ENCODE measurements at regions not wholly inside any gene's neighbourhood (a gene's known extent, or its start where the extent isn't known, plus 50 kb on each side); places are given as distances from the start of the nearest gene placed in this dataset.

DNA sequence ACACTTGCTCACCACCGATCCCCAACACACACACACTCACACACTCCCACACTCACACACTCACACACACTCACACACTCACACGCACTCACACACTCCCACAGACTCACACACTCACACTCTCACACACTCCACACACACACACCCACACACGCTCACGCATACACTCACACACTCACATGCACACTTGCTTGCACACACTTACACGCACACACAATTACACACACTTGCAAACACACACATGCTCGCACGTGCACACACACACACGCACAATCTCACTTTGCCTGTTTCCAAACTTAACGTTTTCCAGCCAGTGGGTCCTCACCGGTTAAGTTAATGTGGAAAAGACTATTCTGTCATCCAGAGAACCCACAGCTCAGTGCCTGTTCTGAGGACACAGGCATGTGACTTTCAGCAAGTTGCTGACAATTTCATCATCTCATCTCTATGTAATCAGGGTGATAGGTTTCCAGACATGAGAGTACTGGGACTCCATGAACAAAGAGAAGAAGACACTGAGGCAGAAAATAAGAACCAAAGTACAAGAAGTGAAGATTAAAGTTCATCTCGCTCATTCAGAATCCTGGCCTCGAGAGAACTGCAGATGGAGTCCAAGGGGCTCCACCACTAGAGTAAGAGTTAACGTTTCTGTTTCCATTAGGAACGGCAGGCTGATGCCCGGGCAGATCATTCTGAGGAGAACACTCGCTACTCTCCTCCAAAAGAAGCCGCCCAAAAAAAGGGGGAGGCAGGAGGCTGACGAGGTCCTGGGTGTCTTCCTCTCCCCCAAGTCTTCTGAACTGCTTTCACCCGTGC is 153.2 kb upstream of the FRG1 start:
- TF ChIP-seq, protein P1, sequence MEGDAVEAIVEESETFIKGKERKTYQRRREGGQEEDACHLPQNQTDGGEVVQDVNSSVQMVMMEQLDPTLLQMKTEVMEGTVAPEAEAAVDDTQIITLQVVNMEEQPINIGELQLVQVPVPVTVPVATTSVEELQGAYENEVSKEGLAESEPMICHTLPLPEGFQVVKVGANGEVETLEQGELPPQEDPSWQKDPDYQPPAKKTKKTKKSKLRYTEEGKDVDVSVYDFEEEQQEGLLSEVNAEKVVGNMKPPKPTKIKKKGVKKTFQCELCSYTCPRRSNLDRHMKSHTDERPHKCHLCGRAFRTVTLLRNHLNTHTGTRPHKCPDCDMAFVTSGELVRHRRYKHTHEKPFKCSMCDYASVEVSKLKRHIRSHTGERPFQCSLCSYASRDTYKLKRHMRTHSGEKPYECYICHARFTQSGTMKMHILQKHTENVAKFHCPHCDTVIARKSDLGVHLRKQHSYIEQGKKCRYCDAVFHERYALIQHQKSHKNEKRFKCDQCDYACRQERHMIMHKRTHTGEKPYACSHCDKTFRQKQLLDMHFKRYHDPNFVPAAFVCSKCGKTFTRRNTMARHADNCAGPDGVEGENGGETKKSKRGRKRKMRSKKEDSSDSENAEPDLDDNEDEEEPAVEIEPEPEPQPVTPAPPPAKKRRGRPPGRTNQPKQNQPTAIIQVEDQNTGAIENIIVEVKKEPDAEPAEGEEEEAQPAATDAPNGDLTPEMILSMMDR (IDR thresholded peaks at IDR 0.05): no peak
- no peak for TF ChIP-seq POLR2A (IDR thresholded peaks at IDR 0.05)
